Testis (tissue), 2 donors: ENCODE measurements at regions not wholly inside any gene's neighbourhood (a gene's known extent, or its start where the extent isn't known, plus 50 kb on each side); places are given as distances from the start of the nearest gene placed in this dataset.

Experiments used
- DNase-seq: peaks from one replicate; pipeline ENCODE4 v3.0.0-alpha.2; 2019
- H3K27ac ChIP-seq, 2 donors: fragments of 200-600 bp; sonication (generic); one replicate each; pipeline ENCODE4 v1.5.1; 2019
- H3K27me3 ChIP-seq: fragments of 200-600 bp; sonication (generic); one replicate; pipeline ENCODE4 v1.5.1; 2019
- H3K36me3 ChIP-seq: fragments of 200-600 bp; sonication (generic); one replicate; pipeline ENCODE4 v1.5.1; 2017; ENCODE audit warnings: low read depth; ENCODE audit errors: missing control alignments
- H3K4me1 ChIP-seq: fragments of 200-600 bp; sonication (generic); one replicate; pipeline ENCODE4 v1.5.1; 2019
- H3K4me3 ChIP-seq, 2 donors: fragments of 200-600 bp; sonication (generic); one replicate each; pipeline ENCODE4 v1.5.1; 2017 to 2019
- H3K9me3 ChIP-seq: fragments of 200-600 bp; sonication (generic); one replicate; pipeline ENCODE4 v1.5.1; 2017
- CTCF ChIP-seq, 3 experiments: fragments of 450-650 bp in 2 of 3; fragments of 200-600 bp in 1 of 3; sonication (generic) in 1 of 3; IDR thresholded peaks; one replicate each; pipeline ENCODE4 v1.5.1; 2016 to 2019; ENCODE audit warnings: antibody characterized with exemption in 3 of 3, mild to moderate bottlenecking in 2 of 3, moderate library complexity in 1 of 3
- POLR2A ChIP-seq: fragments of 450-650 bp; IDR thresholded peaks from one replicate; pipeline ENCODE4 v1.6.1; 2017; ENCODE audit warnings: antibody characterized with exemption, mild to moderate bottlenecking, moderate library complexity
- WGBS, 2 donors: methylation state at CpG; one replicate each; pipeline ENCODE4 v1.1.5; 2018; 5-methylcytosine and 5-hydroxymethylcytosine counted together
- intact Hi-C: fragments of 100-400 bp; cut with DNase I; formaldehyde crosslinking; loops from one replicate; pipeline ENCODE4 v1.15.1; 2023; ENCODE audit warnings: low total_unique reads

- H3K27me3 ChIP-seq: no peaks in the 10 kb centered on the region
- no peak for DNase-seq
- H3K4me1 ChIP-seq: no peaks in the 10 kb centered on the region
- WGBS, 2 donors: 94 to 100% methylated on average over 2 of the region's 2 CpGs
- no peak overlapping the region for H3K27ac ChIP-seq
- H3K4me3 ChIP-seq: no peak overlapping the region
- intact Hi-C loops: no loop called here
- TF ChIP-seq POLR2A: no peak
- no peak for TF ChIP-seq CTCF (IDR thresholded peaks at IDR 0.05)
- no peaks in the 10 kb centered on the region for H3K36me3 ChIP-seq
- H3K9me3 ChIP-seq: no peaks in the 10 kb centered on the region
These were observed 572.3 kb downstream of the PCDH11X start for GRCh38 chrX:92351511-92351910.
